ENCODE measurements at regions not wholly inside any gene's neighbourhood (a gene's known extent, or its start where the extent isn't known, plus 50 kb on each side); places are given as distances from the start of the nearest gene placed in this dataset.
A peak's percentile ranks its signal among the peaks of the same experiment; 100 is the strongest.

- no peak overlapping the region for H3K27ac ChIP-seq (ENCODE audit: low read length)
- no peak overlapping the region for H2AFZ ChIP-seq (ENCODE audit: low read depth, low read length)
- DNase-seq (no peak), ATAC-seq (ENCODE audit: insufficient read depth, low read depth) (no peak)
- no peaks in the 10 kb centered on the region for H3K9me3 ChIP-seq (ENCODE audit: insufficient read depth, low read length, severe bottlenecking)
- H3K4me1 ChIP-seq (ENCODE audit: insufficient read depth, low read length), result peaks cover 8% of the 10 kb centered on the region
- no peaks in the 10 kb centered on the region for H3K36me3 ChIP-seq (ENCODE audit: insufficient read depth, low read length)
- no peaks in the 10 kb centered on the region for H3K79me2 ChIP-seq (ENCODE audit: insufficient read depth, low read length)
- TF ChIP-seq CTCF (IDR thresholded peaks at IDR 0.05; ENCODE audit: borderline replicate concordance, extremely low read depth, low read length, poor library complexity, severe bottlenecking) (no peak), EZH2 (IDR thresholded peaks at IDR 0.05; ENCODE audit: borderline replicate concordance, low read depth, low read length, severe bottlenecking) (no peak)
- H4K20me1 ChIP-seq (ENCODE audit: insufficient read depth, low read length), result no peaks in the 10 kb centered on the region
- no peaks in the 10 kb centered on the region for H3K27me3 ChIP-seq (ENCODE audit: insufficient read depth, low read length, poor library complexity)
- no peak overlapping the region for H3K4me3 ChIP-seq (ENCODE audit: low read depth in 1 of 2, low read length in 2 of 2)
- H3K9ac ChIP-seq (ENCODE audit: low read depth, low read length), result no peak overlapping the region
- H3K4me2 ChIP-seq (ENCODE audit: insufficient read depth, low read length), result no peak overlapping the region
These were observed 93.6 kb upstream of the POU1F1 start for GRCh38 chr3:87370007-87370406.

- Histone ChIP-seq H4K20me1 (ENCODE audit: insufficient read depth, low read length) (no peaks in the 10 kb centered on the region), H3K4me3 (ENCODE audit: low read depth in 1 of 2, low read length in 2 of 2) (no peak overlapping the region), H3K27me3 (ENCODE audit: insufficient read depth, low read length, poor library complexity) (no peaks in the 10 kb centered on the region), H3K27ac (ENCODE audit: low read length) (no peak overlapping the region), H3K9me3 (ENCODE audit: insufficient read depth, low read length, severe bottlenecking) (no peaks in the 10 kb centered on the region), H3K79me2 (ENCODE audit: insufficient read depth, low read length) (no peaks in the 10 kb centered on the region), H3K36me3 (ENCODE audit: insufficient read depth, low read length) (no peaks in the 10 kb centered on the region), H3K4me2 (ENCODE audit: insufficient read depth, low read length) (no peak overlapping the region), H3K4me1 (ENCODE audit: insufficient read depth, low read length) (peaks cover 8% of the 10 kb centered on the region), H3K9ac (ENCODE audit: low read depth, low read length) (no peak overlapping the region), H2AFZ (ENCODE audit: low read depth, low read length) (no peak overlapping the region)
- DNase-seq (no peak), ATAC-seq (ENCODE audit: insufficient read depth, low read depth) (peak; percentile 71)
- TF ChIP-seq EZH2 (IDR thresholded peaks at IDR 0.05; ENCODE audit: borderline replicate concordance, low read depth, low read length, severe bottlenecking), result no peak
- no peak for TF ChIP-seq CTCF (IDR thresholded peaks at IDR 0.05; ENCODE audit: borderline replicate concordance, extremely low read depth, low read length, poor library complexity, severe bottlenecking)
These were observed 91.4 kb upstream of the POU1F1 start for GRCh38 chr3:87367736-87368135.

GRCh38 chr3:87363721-87364120 lies 87.3 kb upstream of the POU1F1 start:
- peaks cover 8% of the 10 kb centered on the region for H3K4me1 ChIP-seq (ENCODE audit: insufficient read depth, low read length)
- H3K27ac ChIP-seq (ENCODE audit: low read length), result no peak overlapping the region
- H3K36me3 ChIP-seq (ENCODE audit: insufficient read depth, low read length), result no peaks in the 10 kb centered on the region
- no peak overlapping the region for H3K4me3 ChIP-seq (ENCODE audit: low read depth in 1 of 2, low read length in 2 of 2)
- ATAC-seq (ENCODE audit: insufficient read depth, low read depth) (no peak), DNase-seq (no peak)
- no peaks in the 10 kb centered on the region for H3K27me3 ChIP-seq (ENCODE audit: insufficient read depth, low read length, poor library complexity)
- TF ChIP-seq EZH2 (IDR thresholded peaks at IDR 0.05; ENCODE audit: borderline replicate concordance, low read depth, low read length, severe bottlenecking) (no peak), CTCF (IDR thresholded peaks at IDR 0.05; ENCODE audit: borderline replicate concordance, extremely low read depth, low read length, poor library complexity, severe bottlenecking) (no peak)
- H2AFZ ChIP-seq (ENCODE audit: low read depth, low read length), result no peak overlapping the region
- H3K9me3 ChIP-seq (ENCODE audit: insufficient read depth, low read length, severe bottlenecking), result no peaks in the 10 kb centered on the region
- H4K20me1 ChIP-seq (ENCODE audit: insufficient read depth, low read length), result no peaks in the 10 kb centered on the region
- no peak overlapping the region for H3K4me2 ChIP-seq (ENCODE audit: insufficient read depth, low read length)
- H3K9ac ChIP-seq (ENCODE audit: low read depth, low read length), result no peak overlapping the region
- no peaks in the 10 kb centered on the region for H3K79me2 ChIP-seq (ENCODE audit: insufficient read depth, low read length)

- Histone ChIP-seq H3K36me3 (ENCODE audit: insufficient read depth, low read length) (no peaks in the 10 kb centered on the region), H3K4me2 (ENCODE audit: insufficient read depth, low read length) (no peak overlapping the region), H3K9me3 (ENCODE audit: insufficient read depth, low read length, severe bottlenecking) (no peaks in the 10 kb centered on the region), H3K27me3 (ENCODE audit: insufficient read depth, low read length, poor library complexity) (no peaks in the 10 kb centered on the region), H3K4me3 (ENCODE audit: low read depth in 1 of 2, low read length in 2 of 2) (no peak overlapping the region), H2AFZ (ENCODE audit: low read depth, low read length) (no peak overlapping the region), H3K27ac (ENCODE audit: low read length) (no peak overlapping the region), H3K4me1 (ENCODE audit: insufficient read depth, low read length) (no peaks in the 10 kb centered on the region), H4K20me1 (ENCODE audit: insufficient read depth, low read length) (no peaks in the 10 kb centered on the region), H3K9ac (ENCODE audit: low read depth, low read length) (no peak overlapping the region), H3K79me2 (ENCODE audit: insufficient read depth, low read length) (no peaks in the 10 kb centered on the region)
- TF ChIP-seq CTCF (IDR thresholded peaks at IDR 0.05; ENCODE audit: borderline replicate concordance, extremely low read depth, low read length, poor library complexity, severe bottlenecking), result no peak
- ATAC-seq (ENCODE audit: insufficient read depth, low read depth) (no peak), DNase-seq (no peak)
These were observed 85.6 kb upstream of the POU1F1 start for GRCh38 chr3:87361956-87362355.

Data from DND-41 (cell line).